T-helper 17 cell (primary cell): ENCODE measurements at regions not wholly inside any gene's neighbourhood (a gene's known extent, or its start where the extent isn't known, plus 50 kb on each side); places are given as distances from the start of the nearest gene placed in this dataset.

ENCODE experiments used
- ATAC-seq: fragments of 150-1000 bp; cut with Tn5 transposase; 2 replicates; pipeline ENCODE4 v1.10.0; 2021; ENCODE audit warnings: mild to moderate bottlenecking, moderate library complexity
- DNase-seq, 3 donors: peaks; one replicate each; pipeline versions ENCODE4 v3.0.0 to v3.0.0-alpha.2; 2020 to 2021
- H3K9me3 ChIP-seq: one replicate; pipeline ENCODE4 v1.7.0; 2013; ENCODE audit warnings: low read length, mild to moderate bottlenecking; ENCODE audit not compliant: control insufficient read depth, poor library complexity, severe bottlenecking
- H3K27ac Mint-ChIP-seq: one replicate; pipeline ENCODE4 v1.8.0; 2022; ENCODE audit warnings: mild to moderate bottlenecking, moderate library complexity, mixed read lengths
- H3K27me3 Mint-ChIP-seq: one replicate; pipeline ENCODE4 v1.8.0; 2022; ENCODE audit warnings: mixed read lengths
- H3K36me3 Mint-ChIP-seq: one replicate; pipeline ENCODE4 v1.8.0; 2022; ENCODE audit warnings: low read depth, mixed read lengths
- H3K4me1 Mint-ChIP-seq: one replicate; pipeline ENCODE4 v1.8.0; 2022; ENCODE audit warnings: mild to moderate bottlenecking, mixed read lengths
- H3K4me3 Mint-ChIP-seq: one replicate; pipeline ENCODE4 v1.8.0; 2022; ENCODE audit warnings: mild to moderate bottlenecking, moderate library complexity, mixed read lengths

- ATAC-seq = no peak
- no peak for DNase-seq
- Mint-ChIP-seq H3K4me3 (no peak overlapping the region), H3K4me1 (no peaks in the 10 kb centered on the region), H3K36me3 (no peaks in the 10 kb centered on the region), H3K27me3 (no peaks in the 10 kb centered on the region), H3K27ac (no peak overlapping the region)
- H3K9me3 ChIP-seq = no peaks in the 10 kb centered on the region
Observed at GRCh38 chr5:99878830-99879229, 656.3 kb upstream of the FAM174A start.

- no peaks in the 10 kb centered on the region for H3K36me3 Mint-ChIP-seq
- ATAC-seq = no peak
Observed at GRCh38 chr5:99866740-99867139, 668.4 kb upstream of the FAM174A start.

GRCh38 chr5:99865159-99865558, 670.0 kb upstream of the FAM174A start:
- Mint-ChIP-seq H3K4me1 (no peaks in the 10 kb centered on the region), H3K27ac (no peak overlapping the region), H3K36me3 (no peaks in the 10 kb centered on the region), H3K27me3 (no peaks in the 10 kb centered on the region), H3K4me3 (no peak overlapping the region)
- ATAC-seq = no peak
- no peak for DNase-seq
- no peaks in the 10 kb centered on the region for H3K9me3 ChIP-seq

More at GRCh38 chr5:99866740-99867139, 668.4 kb upstream of the FAM174A start:
- Mint-ChIP-seq H3K4me3 (no peak overlapping the region), H3K4me1 (no peaks in the 10 kb centered on the region), H3K27ac (no peak overlapping the region), H3K27me3 (no peaks in the 10 kb centered on the region)
- no peaks in the 10 kb centered on the region for H3K9me3 ChIP-seq
- no peak for DNase-seq

GRCh38 chr5:99835791-99836190, 699.4 kb upstream of the FAM174A start:
- no peak overlapping the region for H3K4me3 Mint-ChIP-seq
- H3K27ac Mint-ChIP-seq = no peak overlapping the region
- DNase-seq (no peak), ATAC-seq (no peak)
- H3K4me1 Mint-ChIP-seq = no peaks in the 10 kb centered on the region
- H3K36me3 Mint-ChIP-seq = no peaks in the 10 kb centered on the region
- H3K9me3 ChIP-seq = no peaks in the 10 kb centered on the region
- H3K27me3 Mint-ChIP-seq = no peaks in the 10 kb centered on the region

- ATAC-seq = no peak
- Mint-ChIP-seq H3K4me3 (no peak overlapping the region), H3K27me3 (no peaks in the 10 kb centered on the region), H3K27ac (no peak overlapping the region), H3K36me3 (no peaks in the 10 kb centered on the region), H3K4me1 (no peaks in the 10 kb centered on the region)
- no peaks in the 10 kb centered on the region for H3K9me3 ChIP-seq
- DNase-seq = no peak
Observed at GRCh38 chr5:99827136-99827535, 708.0 kb upstream of the FAM174A start.

- H3K27ac Mint-ChIP-seq = no peak overlapping the region
- H3K27me3 Mint-ChIP-seq = no peaks in the 10 kb centered on the region
Observed at GRCh38 chr5:99817796-99818195, 717.4 kb upstream of the FAM174A start.

GRCh38 chr5:99814321-99815063, 720.7 kb upstream of the FAM174A start:
- ATAC-seq = no peak
- Mint-ChIP-seq H3K27ac (no peak overlapping the region), H3K36me3 (no peaks in the 10 kb centered on the region), H3K4me3 (no peak overlapping the region), H3K4me1 (no peaks in the 10 kb centered on the region), H3K27me3 (no peaks in the 10 kb centered on the region)
- no peak for DNase-seq
- no peaks in the 10 kb centered on the region for H3K9me3 ChIP-seq

More at GRCh38 chr5:99817796-99818195, 717.4 kb upstream of the FAM174A start:
- Mint-ChIP-seq H3K4me1 (no peaks in the 10 kb centered on the region), H3K4me3 (no peak overlapping the region), H3K36me3 (no peaks in the 10 kb centered on the region)
- ATAC-seq (no peak), DNase-seq (no peak)
- H3K9me3 ChIP-seq = no peaks in the 10 kb centered on the region

GRCh38 chr5:99808657-99809230, 726.4 kb upstream of the FAM174A start:
- no peaks in the 10 kb centered on the region for H3K36me3 Mint-ChIP-seq
- no peak for ATAC-seq

GRCh38 chr5:99807346-99807745, 727.8 kb upstream of the FAM174A start:
- H3K36me3 Mint-ChIP-seq = no peaks in the 10 kb centered on the region
- H3K27ac Mint-ChIP-seq = no peak overlapping the region
- H3K27me3 Mint-ChIP-seq = no peaks in the 10 kb centered on the region
- ATAC-seq = no peak
- no peak overlapping the region for H3K4me3 Mint-ChIP-seq
- no peaks in the 10 kb centered on the region for H3K4me1 Mint-ChIP-seq
- H3K9me3 ChIP-seq = no peaks in the 10 kb centered on the region
- DNase-seq = no peak

More at GRCh38 chr5:99808657-99809230, 726.4 kb upstream of the FAM174A start:
- no peak overlapping the region for H3K27ac Mint-ChIP-seq
- H3K27me3 Mint-ChIP-seq = no peaks in the 10 kb centered on the region
- H3K4me3 Mint-ChIP-seq = no peak overlapping the region
- H3K4me1 Mint-ChIP-seq = no peaks in the 10 kb centered on the region
- no peak for DNase-seq
- H3K9me3 ChIP-seq = no peaks in the 10 kb centered on the region

- Mint-ChIP-seq H3K27ac (no peak overlapping the region), H3K36me3 (no peaks in the 10 kb centered on the region), H3K4me3 (no peak overlapping the region), H3K27me3 (no peaks in the 10 kb centered on the region), H3K4me1 (no peaks in the 10 kb centered on the region)
- ATAC-seq (no peak), DNase-seq (no peak)
- H3K9me3 ChIP-seq = no peaks in the 10 kb centered on the region
Observed at GRCh38 chr5:99795031-99795430, 740.1 kb upstream of the FAM174A start.

GRCh38 chr5:99788482-99788881, 746.7 kb upstream of the FAM174A start:
- Mint-ChIP-seq H3K4me3 (no peak overlapping the region), H3K4me1 (no peaks in the 10 kb centered on the region), H3K27me3 (no peaks in the 10 kb centered on the region), H3K27ac (no peak overlapping the region), H3K36me3 (no peaks in the 10 kb centered on the region)
- no peaks in the 10 kb centered on the region for H3K9me3 ChIP-seq
- ATAC-seq (no peak), DNase-seq (no peak)

- no peak for DNase-seq
- ATAC-seq = no peak
- H3K4me1 Mint-ChIP-seq = no peaks in the 10 kb centered on the region
- H3K36me3 Mint-ChIP-seq = no peaks in the 10 kb centered on the region
- no peak overlapping the region for H3K27ac Mint-ChIP-seq
- no peaks in the 10 kb centered on the region for H3K27me3 Mint-ChIP-seq
- H3K9me3 ChIP-seq = no peaks in the 10 kb centered on the region
- no peak overlapping the region for H3K4me3 Mint-ChIP-seq
Observed at GRCh38 chr5:99775189-99775588, 760.0 kb upstream of the FAM174A start.

- Mint-ChIP-seq H3K27me3 (no peaks in the 10 kb centered on the region), H3K4me1 (no peaks in the 10 kb centered on the region), H3K27ac (no peak overlapping the region), H3K36me3 (no peaks in the 10 kb centered on the region), H3K4me3 (no peak overlapping the region)
- DNase-seq (no peak), ATAC-seq (no peak)
- no peaks in the 10 kb centered on the region for H3K9me3 ChIP-seq
Observed at GRCh38 chr5:99773290-99773689, 761.9 kb upstream of the FAM174A start.

GRCh38 chr5:99771296-99771695, 763.9 kb upstream of the FAM174A start:
- H3K4me3 Mint-ChIP-seq = no peak overlapping the region
- DNase-seq = no peak
- ATAC-seq = no peak
- H3K4me1 Mint-ChIP-seq = no peaks in the 10 kb centered on the region
- H3K36me3 Mint-ChIP-seq = no peaks in the 10 kb centered on the region
- H3K27ac Mint-ChIP-seq = no peak overlapping the region
- no peaks in the 10 kb centered on the region for H3K9me3 ChIP-seq
- H3K27me3 Mint-ChIP-seq = no peaks in the 10 kb centered on the region
